OCI-LY1 (cell line): ENCODE measurements at regions not wholly inside any gene's neighbourhood (a gene's known extent, or its start where the extent isn't known, plus 50 kb on each side); places are given as distances from the start of the nearest gene placed in this dataset.
"Not testable (repeated sequence)": the region's sequence is repeated elsewhere in the genome, so short reads cannot be mapped to it uniquely, and the experiment has no call there.

Experiments used
- EZH2 ChIP-seq: fragments of 200-600 bp; sonication (generic), shearing (Covaris generic); IDR thresholded peaks from 2 replicates; pipeline ENCODE4 v1.8.0; 2017; ENCODE audit warnings: borderline replicate concordance, mixed run types, mild to moderate bottlenecking, antibody characterized with exemption, low read length, moderate library complexity, mixed read lengths
- TF ChIP-seq, protein P1 (sequence below): fragments of 200-600 bp; sonication (generic), shearing (Covaris generic); IDR thresholded peaks from 2 replicates; pipeline ENCODE4 v1.5.1; 2017; ENCODE audit warnings: mild to moderate bottlenecking, antibody characterized with exemption, low read length, moderate library complexity, mixed read lengths

GRCh38 chr9:42550789-42551357 lies 367.4 kb downstream of the SPATA31A6 start:
- TF ChIP-seq, protein P1, sequence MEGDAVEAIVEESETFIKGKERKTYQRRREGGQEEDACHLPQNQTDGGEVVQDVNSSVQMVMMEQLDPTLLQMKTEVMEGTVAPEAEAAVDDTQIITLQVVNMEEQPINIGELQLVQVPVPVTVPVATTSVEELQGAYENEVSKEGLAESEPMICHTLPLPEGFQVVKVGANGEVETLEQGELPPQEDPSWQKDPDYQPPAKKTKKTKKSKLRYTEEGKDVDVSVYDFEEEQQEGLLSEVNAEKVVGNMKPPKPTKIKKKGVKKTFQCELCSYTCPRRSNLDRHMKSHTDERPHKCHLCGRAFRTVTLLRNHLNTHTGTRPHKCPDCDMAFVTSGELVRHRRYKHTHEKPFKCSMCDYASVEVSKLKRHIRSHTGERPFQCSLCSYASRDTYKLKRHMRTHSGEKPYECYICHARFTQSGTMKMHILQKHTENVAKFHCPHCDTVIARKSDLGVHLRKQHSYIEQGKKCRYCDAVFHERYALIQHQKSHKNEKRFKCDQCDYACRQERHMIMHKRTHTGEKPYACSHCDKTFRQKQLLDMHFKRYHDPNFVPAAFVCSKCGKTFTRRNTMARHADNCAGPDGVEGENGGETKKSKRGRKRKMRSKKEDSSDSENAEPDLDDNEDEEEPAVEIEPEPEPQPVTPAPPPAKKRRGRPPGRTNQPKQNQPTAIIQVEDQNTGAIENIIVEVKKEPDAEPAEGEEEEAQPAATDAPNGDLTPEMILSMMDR, result not testable (repeated sequence)
- not testable (repeated sequence) for TF ChIP-seq EZH2
